ENCODE measurements at regions not wholly inside any gene's neighbourhood (a gene's known extent, or its start where the extent isn't known, plus 50 kb on each side); places are given as distances from the start of the nearest gene placed in this dataset.
"Not testable (repeated sequence)": the region's sequence is repeated elsewhere in the genome, so short reads cannot be mapped to it uniquely, and the experiment has no call there.

- H3K4me3 ChIP-seq (ENCODE audit: low read length in 2 of 2), result no peak overlapping the region
- no peaks in the 10 kb centered on the region for H3K27me3 ChIP-seq (ENCODE audit: control insufficient read depth in 2 of 2, insufficient read depth in 2 of 2, low read length in 2 of 2)
- H3K36me3 ChIP-seq (ENCODE audit: control insufficient read depth in 2 of 2, insufficient read depth in 2 of 2, low read length in 2 of 2), result no peaks in the 10 kb centered on the region
- H3K27ac ChIP-seq (ENCODE audit: low read depth in 2 of 2, low read length in 2 of 2), result no peak overlapping the region
- no peaks in the 10 kb centered on the region for H3K9me3 ChIP-seq (ENCODE audit: control insufficient read depth in 2 of 2, low read length in 2 of 2)
- no peaks in the 10 kb centered on the region for H3K4me1 ChIP-seq (ENCODE audit: control insufficient read depth in 2 of 2, insufficient read depth in 2 of 2, low read length in 2 of 2)
- H3K9ac ChIP-seq (ENCODE audit: low read depth in 1 of 2, low read length in 2 of 2), result no peak overlapping the region
These were observed 144.5 kb upstream of the NUDT12 start for GRCh38 chr5:103706939-103707682.

- no peaks in the 10 kb centered on the region for H3K9me3 ChIP-seq (ENCODE audit: control insufficient read depth in 2 of 2, low read length in 2 of 2)
- no peaks in the 10 kb centered on the region for H3K27me3 ChIP-seq (ENCODE audit: control insufficient read depth in 2 of 2, insufficient read depth in 2 of 2, low read length in 2 of 2)
- H3K4me3 ChIP-seq (ENCODE audit: low read length in 2 of 2), result no peak overlapping the region
- H3K9ac ChIP-seq (ENCODE audit: low read depth in 1 of 2, low read length in 2 of 2), result no peak overlapping the region
- no peak overlapping the region for H3K27ac ChIP-seq (ENCODE audit: low read depth in 2 of 2, low read length in 2 of 2)
- no peaks in the 10 kb centered on the region for H3K36me3 ChIP-seq (ENCODE audit: control insufficient read depth in 2 of 2, insufficient read depth in 2 of 2, low read length in 2 of 2)
- H3K4me1 ChIP-seq (ENCODE audit: control insufficient read depth in 2 of 2, insufficient read depth in 2 of 2, low read length in 2 of 2), result no peaks in the 10 kb centered on the region
These were observed 141.0 kb upstream of the NUDT12 start for GRCh38 chr5:103703617-103704016.

- Histone ChIP-seq H3K27ac (ENCODE audit: low read depth in 2 of 2, low read length in 2 of 2) (no peak overlapping the region), H3K4me1 (ENCODE audit: control insufficient read depth in 2 of 2, insufficient read depth in 2 of 2, low read length in 2 of 2) (no peaks in the 10 kb centered on the region), H3K27me3 (ENCODE audit: control insufficient read depth in 2 of 2, insufficient read depth in 2 of 2, low read length in 2 of 2) (no peaks in the 10 kb centered on the region), H3K9me3 (ENCODE audit: control insufficient read depth in 2 of 2, low read length in 2 of 2) (no peaks in the 10 kb centered on the region), H3K36me3 (ENCODE audit: control insufficient read depth in 2 of 2, insufficient read depth in 2 of 2, low read length in 2 of 2) (no peaks in the 10 kb centered on the region), H3K4me3 (ENCODE audit: low read length in 2 of 2) (no peak overlapping the region), H3K9ac (ENCODE audit: low read depth in 1 of 2, low read length in 2 of 2) (no peak overlapping the region)
These were observed 130.9 kb upstream of the NUDT12 start for GRCh38 chr5:103693517-103693916.

- no peaks in the 10 kb centered on the region for H3K36me3 ChIP-seq (ENCODE audit: control insufficient read depth in 2 of 2, insufficient read depth in 2 of 2, low read length in 2 of 2)
- H3K4me3 ChIP-seq (ENCODE audit: low read length in 2 of 2), result no peak overlapping the region
- no peak overlapping the region for H3K27ac ChIP-seq (ENCODE audit: low read depth in 2 of 2, low read length in 2 of 2)
- H3K4me1 ChIP-seq (ENCODE audit: control insufficient read depth in 2 of 2, insufficient read depth in 2 of 2, low read length in 2 of 2), result no peaks in the 10 kb centered on the region
- H3K9me3 ChIP-seq (ENCODE audit: control insufficient read depth in 2 of 2, low read length in 2 of 2), result no peaks in the 10 kb centered on the region
- H3K27me3 ChIP-seq (ENCODE audit: control insufficient read depth in 2 of 2, insufficient read depth in 2 of 2, low read length in 2 of 2), result no peaks in the 10 kb centered on the region
- H3K9ac ChIP-seq (ENCODE audit: low read depth in 1 of 2, low read length in 2 of 2), result no peak overlapping the region
These were observed 128.1 kb upstream of the NUDT12 start for GRCh38 chr5:103690676-103691075.

- no peak overlapping the region for H3K27ac ChIP-seq (ENCODE audit: low read depth in 2 of 2, low read length in 2 of 2)
- no peaks in the 10 kb centered on the region for H3K36me3 ChIP-seq (ENCODE audit: control insufficient read depth in 2 of 2, insufficient read depth in 2 of 2, low read length in 2 of 2)
- no peaks in the 10 kb centered on the region for H3K4me1 ChIP-seq (ENCODE audit: control insufficient read depth in 2 of 2, insufficient read depth in 2 of 2, low read length in 2 of 2)
- H3K27me3 ChIP-seq (ENCODE audit: control insufficient read depth in 2 of 2, insufficient read depth in 2 of 2, low read length in 2 of 2), result no peaks in the 10 kb centered on the region
- H3K4me3 ChIP-seq (ENCODE audit: low read length in 2 of 2), result no peak overlapping the region
- H3K9me3 ChIP-seq (ENCODE audit: control insufficient read depth in 2 of 2, low read length in 2 of 2), result no peaks in the 10 kb centered on the region
- H3K9ac ChIP-seq (ENCODE audit: low read depth in 1 of 2, low read length in 2 of 2), result no peak overlapping the region
These were observed 117.3 kb upstream of the NUDT12 start for GRCh38 chr5:103679873-103680272.

- not testable (repeated sequence) for H3K4me3 ChIP-seq (ENCODE audit: low read length in 2 of 2); H3K9me3 ChIP-seq (ENCODE audit: control insufficient read depth in 2 of 2, low read length in 2 of 2); H3K27me3 ChIP-seq (ENCODE audit: control insufficient read depth in 2 of 2, insufficient read depth in 2 of 2, low read length in 2 of 2); H3K36me3 ChIP-seq (ENCODE audit: control insufficient read depth in 2 of 2, insufficient read depth in 2 of 2, low read length in 2 of 2); H3K4me1 ChIP-seq (ENCODE audit: control insufficient read depth in 2 of 2, insufficient read depth in 2 of 2, low read length in 2 of 2); H3K27ac ChIP-seq (ENCODE audit: low read depth in 2 of 2, low read length in 2 of 2); H3K9ac ChIP-seq (ENCODE audit: low read depth in 1 of 2, low read length in 2 of 2)
These were observed 113.6 kb upstream of the NUDT12 start for GRCh38 chr5:103676198-103676597.

- H3K27me3 ChIP-seq (ENCODE audit: control insufficient read depth in 2 of 2, insufficient read depth in 2 of 2, low read length in 2 of 2), result no peaks in the 10 kb centered on the region
- H3K9ac ChIP-seq (ENCODE audit: low read depth in 1 of 2, low read length in 2 of 2), result no peak overlapping the region
- no peak overlapping the region for H3K27ac ChIP-seq (ENCODE audit: low read depth in 2 of 2, low read length in 2 of 2)
These were observed 112.2 kb upstream of the NUDT12 start for GRCh38 chr5:103674739-103675138.

GRCh38 chr5:103674251-103674650 is 111.7 kb upstream of the NUDT12 start:
- Histone ChIP-seq H3K4me3 (ENCODE audit: low read length in 2 of 2) (no peak overlapping the region), H3K9ac (ENCODE audit: low read depth in 1 of 2, low read length in 2 of 2) (no peak overlapping the region)

More at GRCh38 chr5:103674739-103675138, 112.2 kb upstream of the NUDT12 start:
- no peaks in the 10 kb centered on the region for H3K4me1 ChIP-seq (ENCODE audit: control insufficient read depth in 2 of 2, insufficient read depth in 2 of 2, low read length in 2 of 2)
- no peaks in the 10 kb centered on the region for H3K9me3 ChIP-seq (ENCODE audit: control insufficient read depth in 2 of 2, low read length in 2 of 2)
- no peaks in the 10 kb centered on the region for H3K36me3 ChIP-seq (ENCODE audit: control insufficient read depth in 2 of 2, insufficient read depth in 2 of 2, low read length in 2 of 2)
- no peak overlapping the region for H3K4me3 ChIP-seq (ENCODE audit: low read length in 2 of 2)

GRCh38 chr5:103669615-103670014 is 107.0 kb upstream of the NUDT12 start:
- H3K9me3 ChIP-seq (ENCODE audit: control insufficient read depth in 2 of 2, low read length in 2 of 2), result no peaks in the 10 kb centered on the region
- no peaks in the 10 kb centered on the region for H3K27me3 ChIP-seq (ENCODE audit: control insufficient read depth in 2 of 2, insufficient read depth in 2 of 2, low read length in 2 of 2)
- H3K4me3 ChIP-seq (ENCODE audit: low read length in 2 of 2), result no peak overlapping the region
- no peak overlapping the region for H3K27ac ChIP-seq (ENCODE audit: low read depth in 2 of 2, low read length in 2 of 2)
- H3K36me3 ChIP-seq (ENCODE audit: control insufficient read depth in 2 of 2, insufficient read depth in 2 of 2, low read length in 2 of 2), result no peaks in the 10 kb centered on the region
- no peak overlapping the region for H3K9ac ChIP-seq (ENCODE audit: low read depth in 1 of 2, low read length in 2 of 2)
- H3K4me1 ChIP-seq (ENCODE audit: control insufficient read depth in 2 of 2, insufficient read depth in 2 of 2, low read length in 2 of 2), result no peaks in the 10 kb centered on the region

More at GRCh38 chr5:103674251-103674650, 111.7 kb upstream of the NUDT12 start:
- H3K36me3 ChIP-seq (ENCODE audit: control insufficient read depth in 2 of 2, insufficient read depth in 2 of 2, low read length in 2 of 2), result no peaks in the 10 kb centered on the region
- H3K27me3 ChIP-seq (ENCODE audit: control insufficient read depth in 2 of 2, insufficient read depth in 2 of 2, low read length in 2 of 2), result no peaks in the 10 kb centered on the region
- no peak overlapping the region for H3K27ac ChIP-seq (ENCODE audit: low read depth in 2 of 2, low read length in 2 of 2)
- H3K9me3 ChIP-seq (ENCODE audit: control insufficient read depth in 2 of 2, low read length in 2 of 2), result no peaks in the 10 kb centered on the region
- H3K4me1 ChIP-seq (ENCODE audit: control insufficient read depth in 2 of 2, insufficient read depth in 2 of 2, low read length in 2 of 2), result no peaks in the 10 kb centered on the region

GRCh38 chr5:103668281-103668680 is 105.7 kb upstream of the NUDT12 start:
- no peak overlapping the region for H3K27ac ChIP-seq (ENCODE audit: low read depth in 2 of 2, low read length in 2 of 2)
- H3K9me3 ChIP-seq (ENCODE audit: control insufficient read depth in 2 of 2, low read length in 2 of 2), result no peaks in the 10 kb centered on the region
- H3K27me3 ChIP-seq (ENCODE audit: control insufficient read depth in 2 of 2, insufficient read depth in 2 of 2, low read length in 2 of 2), result no peaks in the 10 kb centered on the region
- no peak overlapping the region for H3K9ac ChIP-seq (ENCODE audit: low read depth in 1 of 2, low read length in 2 of 2)
- H3K4me3 ChIP-seq (ENCODE audit: low read length in 2 of 2), result no peak overlapping the region
- H3K4me1 ChIP-seq (ENCODE audit: control insufficient read depth in 2 of 2, insufficient read depth in 2 of 2, low read length in 2 of 2), result no peaks in the 10 kb centered on the region
- no peaks in the 10 kb centered on the region for H3K36me3 ChIP-seq (ENCODE audit: control insufficient read depth in 2 of 2, insufficient read depth in 2 of 2, low read length in 2 of 2)
